Fibroblast of mammary gland (primary cell): ENCODE measurements at regions not wholly inside any gene's neighbourhood (a gene's known extent, or its start where the extent isn't known, plus 50 kb on each side); places are given as distances from the start of the nearest gene placed in this dataset.
A peak's percentile ranks its signal among the peaks of the same experiment; 100 is the strongest.

Source experiments
- DNase-seq: peaks from one replicate; pipeline ENCODE4 v3.0.0-alpha.2; 2010; ENCODE audit warnings: low read depth
- H3K4me3 ChIP-seq: 2 replicates; pipeline ENCODE4 v1.5.1; 2011; ENCODE audit warnings: low read depth, mild to moderate bottlenecking, low read length, moderate library complexity; ENCODE audit not compliant: control insufficient read depth
- CTCF ChIP-seq: conservative IDR thresholded peaks from 2 replicates; pipeline ENCODE4 v1.5.1; 2011; ENCODE audit warnings: low read depth, low read length, inconsistent platforms; ENCODE audit not compliant: control insufficient read depth, insufficient read depth

DNA sequence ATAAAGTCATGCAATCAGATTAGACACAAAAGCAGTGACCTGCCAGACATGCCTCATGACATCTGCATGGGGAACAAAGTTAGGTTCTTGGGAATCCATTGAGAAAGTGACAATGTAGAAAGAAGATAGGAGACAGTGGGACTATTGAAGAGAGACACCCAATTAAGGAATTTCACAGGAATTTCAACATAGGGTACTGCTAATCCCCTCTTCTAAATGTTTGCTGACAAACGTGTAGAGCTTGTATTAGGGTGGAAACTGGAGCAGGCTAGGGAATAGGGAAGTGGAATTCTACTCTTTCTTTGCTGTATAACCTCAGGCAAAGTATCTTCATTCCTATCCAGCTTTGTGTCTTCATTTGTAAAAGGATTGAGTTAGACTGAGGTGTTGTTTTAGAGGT, 409.4 kb upstream of the SASH1 start:
- no peak overlapping the region for H3K4me3 ChIP-seq
- DNase-seq, result no peak
- no peak for TF ChIP-seq CTCF

- no peak for DNase-seq
- H3K4me3 ChIP-seq, result no peak overlapping the region
- no peak for TF ChIP-seq CTCF
Observed at GRCh38 chr6:147935656-147936055, 407.0 kb upstream of the SASH1 start.

GRCh38 chr6:147936703-147937470, 405.8 kb upstream of the SASH1 start:
- no peak for DNase-seq
- TF ChIP-seq CTCF, result no peak
- no peak overlapping the region for H3K4me3 ChIP-seq

DNA sequence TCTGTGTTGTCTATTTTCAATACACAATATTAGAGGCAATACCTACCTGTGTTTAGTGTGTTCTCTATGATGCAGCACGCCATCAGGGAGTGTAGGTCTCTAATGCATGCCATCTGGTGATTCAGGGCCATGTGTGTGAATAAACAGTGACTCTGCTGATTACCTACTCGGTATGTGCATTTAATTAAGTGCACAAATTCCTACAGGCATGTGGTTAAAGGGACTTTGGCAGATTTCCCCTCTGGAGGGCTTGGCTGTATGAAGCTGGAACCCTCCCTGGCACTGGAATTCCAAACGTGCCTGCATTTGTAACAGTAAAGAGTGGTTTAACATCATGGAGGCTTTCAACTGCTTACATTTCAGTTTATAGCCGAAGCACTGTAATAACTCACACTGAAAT, 401.5 kb upstream of the SASH1 start:
- no peak for DNase-seq
- no peak overlapping the region for H3K4me3 ChIP-seq
- TF ChIP-seq CTCF, result no peak

DNA sequence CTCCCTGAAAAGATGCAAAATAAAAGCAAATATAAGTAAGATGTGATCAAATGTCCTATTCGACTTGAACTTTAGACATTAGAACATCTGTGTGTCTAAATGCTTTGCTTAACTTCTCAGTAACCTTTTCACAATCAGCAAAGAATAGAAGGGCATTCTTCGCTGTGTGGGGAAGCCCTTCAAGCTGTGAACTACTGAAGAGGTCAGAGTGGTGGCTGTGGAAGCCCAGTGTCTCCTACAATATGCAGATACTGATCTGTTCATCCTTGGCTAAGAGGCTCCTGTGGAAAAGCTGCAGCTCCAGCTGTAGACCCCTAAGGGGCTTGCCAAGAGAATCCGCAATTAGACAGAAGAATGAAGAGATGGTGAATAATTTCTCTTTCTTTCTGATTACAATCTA, 400.3 kb upstream of the SASH1 start:
- no peak for TF ChIP-seq CTCF
- H3K4me3 ChIP-seq, result no peak overlapping the region
- DNase-seq, result no peak

- DNase-seq, result no peak
- TF ChIP-seq CTCF, result no peak
- H3K4me3 ChIP-seq, result no peak overlapping the region
Observed at GRCh38 chr6:147944122-147944521, 398.5 kb upstream of the SASH1 start.

DNA sequence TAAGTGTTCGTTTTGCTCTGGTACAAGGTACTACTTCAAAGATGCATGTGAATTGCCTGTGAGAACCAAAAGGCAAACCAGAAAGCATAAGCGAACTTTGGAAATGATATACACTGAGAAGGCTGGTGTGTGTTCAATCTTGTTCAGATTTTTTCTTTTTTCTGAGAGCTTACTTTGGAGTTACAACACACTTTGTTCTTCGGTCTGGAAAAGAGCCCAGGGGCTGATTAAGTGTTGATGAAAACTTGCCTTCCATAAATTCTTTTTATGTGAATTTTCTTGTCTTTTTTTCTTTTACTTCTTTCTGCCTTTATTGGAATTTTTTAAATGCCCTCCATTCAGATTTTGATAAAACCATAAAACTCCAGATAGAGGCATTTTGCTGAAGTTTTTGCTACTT, 395.1 kb upstream of the SASH1 start:
- H3K4me3 ChIP-seq, result no peak overlapping the region
- no peak for TF ChIP-seq CTCF
- DNase-seq, result peak; percentile 60
